Glomerular endothelial cell (primary cell): ENCODE measurements at regions not wholly inside any gene's neighbourhood (a gene's known extent, or its start where the extent isn't known, plus 50 kb on each side); places are given as distances from the start of the nearest gene placed in this dataset.

Experiments used
- DNase-seq: peaks from one replicate; pipeline ENCODE4 v3.0.0-alpha.2; 2011; ENCODE audit warnings: low read depth, low spot score; ENCODE audit errors: extremely low read depth

DNA sequence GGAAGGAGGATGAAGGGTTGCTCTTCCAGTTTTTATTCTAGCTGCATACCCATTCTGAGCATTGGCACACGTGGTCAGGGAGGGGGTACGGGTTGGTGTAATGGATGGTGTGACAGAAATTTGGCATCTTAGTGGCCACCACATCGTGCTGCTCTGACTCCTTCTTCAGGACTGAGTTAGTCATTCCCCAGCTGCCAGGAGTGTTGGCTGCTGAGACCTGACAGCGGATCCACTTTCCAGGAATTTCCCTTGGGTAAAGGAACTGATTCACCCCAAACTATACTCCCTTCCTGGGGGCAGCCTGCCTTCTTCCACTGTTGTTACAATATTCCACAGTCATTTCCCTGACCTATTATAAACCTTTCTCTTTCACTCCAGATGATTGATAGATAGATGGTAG lies 595.5 kb upstream of the KLHL1 start:
- no peak for DNase-seq

- DNase-seq, result no peak
Measured at GRCh38 chr13:70694996-70695715, 586.9 kb upstream of the KLHL1 start.

DNA sequence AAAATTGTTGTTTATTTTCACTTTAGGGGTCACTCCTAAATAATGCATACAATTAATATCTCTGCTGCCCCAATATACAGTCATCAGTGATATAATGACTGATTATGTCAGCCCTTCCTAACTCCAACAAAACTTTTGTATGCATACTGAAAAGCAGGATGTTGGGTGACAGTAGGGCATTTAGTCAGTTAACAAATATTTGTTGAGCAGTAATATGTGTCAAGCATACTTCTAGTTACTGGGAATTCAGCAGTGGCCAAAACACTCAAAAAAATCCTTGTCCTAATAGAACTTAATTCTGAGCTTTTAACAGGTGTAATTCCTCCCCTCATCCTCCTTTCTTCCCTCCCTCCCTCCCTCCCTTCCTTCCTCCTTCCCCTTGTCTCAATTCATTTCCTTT lies 560.7 kb upstream of the KLHL1 start:
- DNase-seq, result no peak

DNA sequence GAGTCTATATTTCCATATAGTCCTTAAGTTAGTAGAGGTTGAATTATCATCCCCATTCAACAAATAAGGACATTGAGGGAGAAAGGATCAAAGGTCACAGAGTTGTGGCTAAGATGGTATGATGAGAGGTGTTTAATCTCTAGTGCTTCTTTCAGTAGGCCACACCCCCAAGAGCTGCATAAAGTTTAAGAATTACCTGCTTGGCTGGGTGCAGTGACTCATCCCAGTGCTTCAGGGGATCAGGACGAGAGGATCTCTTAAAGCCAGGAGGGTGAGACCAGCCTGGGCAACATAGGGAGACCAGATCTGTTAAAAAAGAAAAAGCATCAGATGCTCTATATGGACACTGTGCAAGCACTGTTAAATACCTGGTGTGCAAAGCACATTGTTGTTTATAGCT lies 560.0 kb upstream of the KLHL1 start:
- DNase-seq, result no peak

DNA sequence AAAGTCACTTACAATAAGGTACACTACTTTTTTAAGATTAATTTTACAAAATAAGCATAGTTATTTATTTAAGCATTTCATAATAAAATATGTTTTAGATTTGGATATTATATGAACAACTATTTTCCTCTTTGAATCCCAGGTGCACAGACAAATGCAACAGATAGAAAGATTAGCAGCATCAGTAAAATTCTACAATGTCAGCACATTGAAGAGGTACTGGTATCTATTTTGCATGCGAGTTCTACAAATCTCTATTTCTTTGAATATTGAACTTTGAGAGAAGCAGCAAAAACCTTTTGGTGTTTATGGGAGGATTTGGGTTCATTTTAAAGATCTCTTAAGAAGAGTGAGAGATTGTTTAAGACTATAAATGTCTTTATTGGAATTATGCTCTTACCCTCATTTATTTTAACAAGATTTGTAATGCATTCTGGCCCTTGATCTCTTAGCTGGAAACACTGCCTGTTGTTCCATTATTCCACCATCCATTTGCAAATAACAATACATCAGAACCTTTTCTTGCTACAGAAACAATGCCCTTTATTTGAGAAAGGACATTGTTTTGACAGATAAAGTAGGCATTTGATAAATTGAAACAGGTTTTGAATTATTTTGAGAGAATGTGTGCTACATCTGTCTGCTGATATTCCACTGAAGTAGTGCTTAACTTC lies 558.8 kb upstream of the KLHL1 start:
- DNase-seq, result no peak

GRCh38 chr13:70662231-70662940 lies 554.1 kb upstream of the KLHL1 start:
- DNase-seq, result peak; percentile 9

DNA sequence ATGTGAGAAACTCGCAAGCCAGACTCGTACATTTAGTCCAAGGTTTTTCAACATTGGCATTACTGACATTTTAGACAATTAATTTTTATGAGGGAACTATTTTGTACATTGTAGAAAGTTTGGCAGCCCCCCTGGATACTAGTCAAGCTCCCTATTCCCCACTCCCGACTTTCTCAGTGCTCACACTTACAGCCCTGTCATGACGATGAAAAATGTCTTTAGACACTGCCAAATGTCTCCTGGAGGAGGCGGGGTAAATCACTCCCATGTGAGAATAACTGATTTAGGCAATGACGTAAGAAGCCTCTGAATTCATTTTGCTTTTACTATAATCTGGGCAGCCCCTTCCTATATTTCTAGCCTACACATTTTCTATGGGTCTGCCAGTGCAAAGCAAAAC lies 535.8 kb upstream of the KLHL1 start:
- DNase-seq, result no peak

- DNase-seq, result no peak
Measured at GRCh38 chr13:70634893-70635292, 526.6 kb upstream of the KLHL1 start.

- DNase-seq, result no peak
Measured at GRCh38 chr13:70630247-70630646, 522.0 kb upstream of the KLHL1 start.

DNA sequence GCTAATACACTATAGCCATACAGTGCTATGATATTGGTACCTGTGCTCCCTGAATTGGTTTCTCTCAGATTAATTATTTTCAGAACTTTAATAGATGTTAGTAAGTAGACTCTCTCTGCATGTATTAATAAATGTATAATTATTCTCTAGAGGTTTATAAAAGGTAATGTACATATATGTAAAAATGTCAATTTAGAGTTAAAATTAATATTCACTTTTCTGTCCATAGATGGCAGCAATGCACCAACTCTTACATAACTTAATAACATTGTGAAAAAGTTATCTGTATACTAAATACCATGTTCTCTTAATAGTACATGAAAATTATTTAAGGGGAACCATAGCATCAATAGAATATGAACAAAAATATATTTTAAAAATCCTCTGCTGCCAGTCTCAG lies 515.0 kb upstream of the KLHL1 start:
- no peak for DNase-seq

DNA sequence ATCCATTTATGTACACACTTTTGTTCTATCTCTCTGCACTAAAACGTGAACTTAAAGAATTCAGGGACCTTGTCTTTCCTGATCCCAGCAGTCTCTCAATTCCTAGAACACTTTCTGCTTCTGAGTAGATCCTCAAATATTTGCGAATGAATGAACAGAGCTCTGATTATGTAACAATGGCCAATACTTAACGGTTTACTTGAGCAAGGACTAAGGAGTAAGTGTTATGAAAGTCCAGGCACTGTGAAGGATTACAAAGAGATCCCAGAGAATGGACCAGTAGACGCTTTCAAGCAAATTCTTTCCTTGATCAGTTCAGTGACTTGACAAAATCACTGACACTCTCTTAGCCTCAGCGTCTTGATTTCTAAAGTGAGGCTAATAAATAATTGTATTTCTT lies 514.5 kb upstream of the KLHL1 start:
- DNase-seq, result no peak

DNA sequence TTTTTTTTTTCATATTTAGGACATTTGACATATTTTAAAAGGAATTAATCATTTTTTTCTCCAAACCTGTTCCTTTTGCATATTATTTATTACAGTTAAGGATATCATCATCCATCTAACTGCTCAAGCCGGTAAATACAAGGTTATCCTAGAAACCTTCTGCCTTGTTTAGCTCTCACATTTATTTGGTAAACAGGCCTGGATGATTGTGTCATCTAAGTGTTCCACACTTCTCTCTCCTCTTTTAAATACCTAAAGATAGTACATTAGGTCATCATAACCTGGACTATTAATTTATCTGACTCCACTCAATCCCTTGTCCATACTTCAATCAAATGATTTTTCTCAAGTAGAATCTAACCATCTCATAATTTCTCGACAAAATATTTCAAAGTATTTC lies 511.7 kb upstream of the KLHL1 start:
- DNase-seq, result no peak

GRCh38 chr13:70616847-70617246 lies 508.6 kb upstream of the KLHL1 start:
- DNase-seq, result no peak

GRCh38 chr13:70613295-70613694 lies 505.0 kb upstream of the KLHL1 start:
- DNase-seq, result no peak

GRCh38 chr13:70612881-70613280 lies 504.6 kb upstream of the KLHL1 start:
- DNase-seq, result no peak

DNA sequence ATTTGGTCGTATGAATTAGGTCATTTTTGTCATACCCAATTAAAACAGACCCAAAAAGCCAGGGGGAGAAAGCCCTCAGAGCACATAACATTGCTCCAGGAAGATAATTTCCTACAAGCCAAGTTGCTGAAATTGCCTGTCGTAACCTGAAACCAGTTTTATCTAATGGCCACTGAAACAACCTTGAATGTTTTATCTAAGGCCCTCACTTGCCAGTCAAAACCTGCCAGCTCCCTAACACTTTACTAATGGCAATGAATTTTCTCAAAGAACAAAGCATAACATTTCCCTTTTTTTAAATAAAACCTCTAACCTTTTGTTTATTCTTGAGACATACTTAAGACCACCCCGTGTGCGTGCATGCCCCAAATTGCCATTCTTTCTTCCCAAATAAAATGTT lies 496.2 kb upstream of the KLHL1 start:
- no peak for DNase-seq

DNA sequence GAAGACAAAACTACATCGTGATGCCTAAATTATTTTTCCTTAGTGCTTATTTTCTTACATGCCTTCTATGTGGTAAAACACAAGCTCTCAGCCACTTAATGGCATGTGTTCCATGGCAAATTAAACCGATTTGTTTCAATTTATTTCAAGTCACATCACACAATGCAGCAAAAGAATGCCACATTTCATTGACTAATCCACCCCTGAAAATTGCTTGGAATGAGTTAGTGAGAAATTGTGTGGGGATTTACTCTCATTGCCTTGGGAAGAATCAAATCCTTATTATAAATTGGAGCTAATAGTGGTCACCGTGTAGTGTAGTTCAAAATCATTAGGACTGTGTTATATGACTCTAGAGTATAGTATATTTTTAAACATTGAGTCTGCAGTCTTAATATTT lies 485.5 kb upstream of the KLHL1 start:
- no peak for DNase-seq

- DNase-seq, result no peak
Measured at GRCh38 chr13:70585109-70585508, 476.9 kb upstream of the KLHL1 start.

- no peak for DNase-seq
Measured at GRCh38 chr13:70580825-70581224, 472.6 kb upstream of the KLHL1 start.

GRCh38 chr13:70579941-70580340 lies 471.7 kb upstream of the KLHL1 start:
- DNase-seq, result no peak

- no peak for DNase-seq
Measured at GRCh38 chr13:70571221-70571620, 463.0 kb upstream of the KLHL1 start.

GRCh38 chr13:70568571-70568970 lies 460.3 kb upstream of the KLHL1 start:
- DNase-seq, result peak; percentile 16
